ENCODE measurements at regions not wholly inside any gene's neighbourhood (a gene's known extent, or its start where the extent isn't known, plus 50 kb on each side); places are given as distances from the start of the nearest gene placed in this dataset.

- DNase-seq (ENCODE audit: low spot score) = no peak
These were observed 55.1 kb upstream of the RGS4 start for GRCh38 chr1:163013826-163014600.

DNA sequence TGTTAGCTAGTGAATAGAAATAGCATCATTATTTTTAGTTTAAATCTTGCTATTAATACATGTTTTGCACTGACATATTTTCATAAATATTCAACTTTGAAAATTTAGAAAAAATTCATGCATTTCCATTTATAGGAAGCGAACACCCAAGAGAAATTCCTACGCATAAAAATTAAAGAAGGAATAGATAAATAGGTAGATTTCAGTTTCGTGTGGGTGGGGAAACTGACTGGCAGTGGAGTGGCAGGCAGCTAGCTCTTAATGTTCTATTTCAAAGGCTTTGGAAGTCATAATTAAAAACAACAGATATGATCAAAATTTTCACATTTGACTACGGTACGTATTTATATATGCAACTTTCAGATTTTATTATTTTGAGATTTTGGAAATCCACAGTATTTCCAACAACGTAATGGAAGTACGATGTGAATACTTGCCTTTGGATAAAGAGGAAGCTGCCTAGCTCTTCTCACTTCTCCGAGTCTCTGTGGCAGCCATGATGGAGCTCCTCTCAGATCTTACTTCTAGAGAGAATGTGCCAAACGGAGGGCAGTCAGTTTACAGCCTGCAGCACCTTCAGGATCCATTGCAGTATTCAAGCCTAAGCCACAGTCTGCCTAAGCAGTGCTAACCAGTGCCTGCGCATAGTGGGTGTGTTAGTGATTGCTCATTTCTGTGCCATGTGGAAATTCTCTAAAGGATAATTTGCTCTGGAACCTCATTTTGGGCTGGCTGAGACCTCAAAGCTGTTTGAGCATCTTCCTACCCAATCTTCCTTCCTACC lies 62.9 kb upstream of the RGS4 start:
- DNase-seq (ENCODE audit: low spot score) = peak; percentile 59

DNA sequence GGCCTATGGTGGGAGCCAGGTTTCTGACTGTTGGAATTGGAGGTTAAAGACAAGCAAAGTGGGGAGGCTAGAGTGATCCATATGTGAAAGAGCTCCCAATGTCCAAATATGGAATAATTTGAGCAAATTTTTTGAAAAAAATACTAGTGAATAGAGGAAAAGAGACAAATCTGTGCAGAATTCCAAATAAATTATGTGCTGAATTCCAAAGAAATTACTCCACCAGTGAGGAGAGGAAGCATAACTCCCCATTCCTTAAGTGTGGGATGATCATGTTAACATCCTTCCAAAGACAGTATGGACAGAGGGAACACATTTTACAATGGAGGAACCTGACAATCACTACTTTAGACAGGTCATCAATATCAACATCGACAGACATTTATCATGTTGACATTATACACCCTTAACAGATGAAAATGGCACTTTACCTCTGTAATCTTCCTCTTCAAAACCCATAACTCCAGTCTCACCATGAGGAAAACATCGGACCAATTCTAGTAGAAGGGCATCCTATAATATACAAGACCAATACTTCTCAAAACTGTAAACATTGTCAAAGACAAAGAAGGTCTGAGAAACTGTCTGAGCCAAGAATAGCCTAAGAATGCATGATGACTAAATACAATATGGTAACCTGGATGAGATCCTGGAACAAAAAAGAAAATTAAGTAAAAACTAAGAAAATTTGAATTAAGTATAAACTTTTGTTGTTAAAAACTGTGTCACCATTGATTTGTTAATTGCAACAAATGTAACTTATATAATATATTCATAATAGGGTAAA lies 71.5 kb upstream of the RGS4 start:
- DNase-seq (ENCODE audit: low spot score) = no peak

GRCh38 chr1:162996261-162996660 lies 72.9 kb upstream of the RGS4 start:
- DNase-seq (ENCODE audit: low spot score) = no peak

DNA sequence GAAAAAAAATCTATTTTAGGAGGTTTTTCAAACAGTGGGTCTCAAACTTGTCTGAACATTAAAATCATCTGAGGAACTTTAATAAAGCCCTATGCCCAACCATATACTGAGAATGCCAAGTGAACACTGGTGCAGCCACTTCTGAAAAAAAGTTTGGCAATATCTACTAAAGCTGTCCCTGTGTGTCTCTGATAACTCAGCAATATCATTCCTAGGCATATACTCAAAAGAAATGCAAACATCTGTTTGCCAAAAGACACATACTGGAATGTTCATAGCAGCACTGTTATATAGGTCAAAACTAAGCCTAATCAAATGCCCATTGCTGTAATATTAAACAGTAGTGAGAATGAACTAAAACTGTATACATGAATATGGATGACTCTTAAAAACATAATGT lies 74.2 kb upstream of the RGS4 start:
- DNase-seq (ENCODE audit: low spot score) = no peak

DNA sequence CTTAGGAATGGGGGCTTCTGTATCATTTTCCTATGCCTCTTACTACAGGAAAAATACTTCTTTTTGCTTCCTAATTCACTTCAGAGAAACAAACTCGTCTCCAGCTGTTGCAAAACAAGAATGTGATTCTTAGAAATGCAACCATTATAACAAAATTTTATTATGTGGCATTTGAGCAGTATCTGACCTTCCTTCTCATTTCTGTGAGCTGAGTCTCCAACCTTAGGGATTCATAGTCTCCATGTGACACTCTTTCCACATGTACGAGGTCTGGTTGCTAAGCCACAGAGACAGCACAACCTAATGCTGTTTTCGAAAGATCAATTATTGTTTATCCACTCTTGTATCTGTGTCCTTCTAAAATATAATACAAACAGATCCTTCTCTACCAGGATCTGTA lies 75.3 kb upstream of the RGS4 start:
- DNase-seq (ENCODE audit: low spot score) = no peak

- DNase-seq (ENCODE audit: low spot score) = no peak
These were observed 76.2 kb upstream of the RGS4 start for GRCh38 chr1:162992945-162993344.

GRCh38 chr1:162991444-162991843 lies 77.7 kb upstream of the RGS4 start:
- no peak for DNase-seq (ENCODE audit: low spot score)

DNA sequence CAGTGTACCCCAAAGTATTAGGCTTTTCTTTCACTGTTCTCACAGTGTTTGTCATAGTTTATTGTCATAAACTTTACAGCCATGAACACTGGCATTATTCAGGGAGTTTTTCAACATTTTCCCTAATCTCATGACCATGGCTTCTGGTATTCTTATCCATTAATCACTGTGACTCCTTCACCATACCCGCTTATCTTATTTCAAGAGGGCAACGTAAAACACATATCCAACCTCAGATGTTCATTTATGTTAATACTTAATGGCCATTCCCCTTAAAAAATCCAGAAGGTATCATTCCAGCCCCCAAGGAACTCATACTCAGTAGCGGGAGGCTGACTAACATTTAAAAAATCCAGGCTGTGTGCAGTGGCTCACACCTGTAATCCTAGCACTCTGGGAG lies 78.5 kb upstream of the RGS4 start:
- no peak for DNase-seq (ENCODE audit: low spot score)

DNA sequence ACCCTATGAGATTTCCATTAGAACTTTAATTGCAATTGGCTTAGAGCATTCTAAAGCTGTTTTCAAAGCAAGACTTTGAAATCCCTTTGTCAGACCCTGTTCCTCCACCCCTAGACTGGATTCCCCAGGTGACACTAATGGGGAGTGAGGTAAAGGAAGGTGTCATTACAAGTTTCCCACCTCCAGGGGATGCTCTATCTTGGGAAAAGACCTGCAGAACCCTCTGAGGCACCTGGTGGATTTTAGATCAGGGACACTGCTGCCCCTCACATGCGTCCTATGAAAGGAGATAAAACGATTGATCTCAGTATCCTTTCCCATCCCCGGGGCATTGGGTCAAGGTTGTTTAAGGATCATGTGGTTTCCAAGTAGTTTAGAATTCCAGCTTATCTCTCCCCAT lies 80.3 kb upstream of the RGS4 start:
- no peak for DNase-seq (ENCODE audit: low spot score)

GRCh38 chr1:162987866-162988265 lies 81.3 kb upstream of the RGS4 start:
- no peak for DNase-seq (ENCODE audit: low spot score)

- no peak for DNase-seq (ENCODE audit: low spot score)
These were observed 83.2 kb upstream of the RGS4 start for GRCh38 chr1:162985816-162986435.

DNA sequence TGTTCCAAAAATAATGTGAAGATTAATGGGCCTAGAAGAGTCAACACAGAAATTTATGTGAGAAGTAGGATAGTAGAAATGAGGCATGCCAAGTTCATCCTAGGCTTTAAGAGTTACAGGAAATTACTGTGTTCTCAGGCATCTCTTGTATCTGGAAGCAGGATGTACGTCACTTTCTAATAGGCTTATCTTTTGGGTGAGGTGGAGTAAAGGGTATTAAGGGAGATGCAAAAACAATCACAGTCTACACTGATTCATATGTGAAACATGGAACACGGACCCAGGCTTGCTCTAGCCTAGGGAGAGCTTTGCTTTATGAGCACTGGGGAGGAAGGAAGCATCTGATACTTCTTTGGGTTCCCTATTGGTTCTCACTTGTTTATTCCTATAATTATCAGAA lies 84.5 kb upstream of the RGS4 start:
- DNase-seq (ENCODE audit: low spot score) = no peak

- DNase-seq (ENCODE audit: low spot score) = no peak
These were observed 85.3 kb upstream of the RGS4 start for GRCh38 chr1:162983671-162984425.

GRCh38 chr1:162982364-162982763 lies 86.8 kb upstream of the RGS4 start:
- no peak for DNase-seq (ENCODE audit: low spot score)

- DNase-seq (ENCODE audit: low spot score) = no peak
These were observed 91.1 kb upstream of the RGS4 start for GRCh38 chr1:162977944-162978568.

- DNase-seq (ENCODE audit: low spot score) = no peak
These were observed 92.5 kb upstream of the RGS4 start for GRCh38 chr1:162976628-162977027.

DNA sequence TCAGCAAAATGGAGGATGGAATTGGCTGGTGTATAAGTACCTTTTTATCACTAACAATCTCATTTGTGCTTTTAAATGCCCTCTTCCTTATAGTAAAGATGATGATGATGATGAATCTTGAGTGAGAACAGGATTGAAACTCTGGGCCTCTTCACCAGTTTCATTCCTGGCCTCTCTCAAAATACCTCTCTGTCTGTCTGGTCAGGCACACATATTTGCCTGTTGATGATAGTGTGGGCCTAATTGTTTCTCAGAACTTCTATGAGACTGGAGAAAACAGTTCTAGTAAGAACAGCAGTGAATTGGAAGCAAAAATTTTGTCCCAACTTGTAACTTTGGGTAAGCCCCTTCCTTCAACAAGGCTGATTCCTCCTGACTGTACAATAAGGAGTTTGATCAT lies 94.4 kb upstream of the RGS4 start:
- DNase-seq (ENCODE audit: low spot score) = no peak

- DNase-seq (ENCODE audit: low spot score) = no peak
These were observed 95.8 kb upstream of the RGS4 start for GRCh38 chr1:162973381-162973795.

DNA sequence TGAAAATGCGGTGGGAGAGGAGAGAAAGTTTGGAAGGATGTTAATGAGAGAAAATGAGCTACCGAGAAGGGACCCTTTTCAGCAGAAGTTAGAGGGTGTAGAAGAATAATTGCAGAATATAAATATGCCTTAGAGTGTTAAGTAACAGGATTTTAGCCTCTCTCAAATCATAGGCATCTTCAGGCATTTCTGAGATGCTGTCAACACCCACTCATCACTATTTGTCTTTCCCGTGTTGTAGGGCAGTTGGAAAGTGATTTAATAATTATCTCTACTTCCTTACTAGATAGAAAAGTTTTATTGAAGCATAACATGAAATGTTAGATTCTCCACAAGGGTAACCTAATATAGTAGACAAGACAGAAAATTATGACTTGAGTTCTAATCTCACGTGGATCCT lies 96.4 kb upstream of the RGS4 start:
- no peak for DNase-seq (ENCODE audit: low spot score)

DNA sequence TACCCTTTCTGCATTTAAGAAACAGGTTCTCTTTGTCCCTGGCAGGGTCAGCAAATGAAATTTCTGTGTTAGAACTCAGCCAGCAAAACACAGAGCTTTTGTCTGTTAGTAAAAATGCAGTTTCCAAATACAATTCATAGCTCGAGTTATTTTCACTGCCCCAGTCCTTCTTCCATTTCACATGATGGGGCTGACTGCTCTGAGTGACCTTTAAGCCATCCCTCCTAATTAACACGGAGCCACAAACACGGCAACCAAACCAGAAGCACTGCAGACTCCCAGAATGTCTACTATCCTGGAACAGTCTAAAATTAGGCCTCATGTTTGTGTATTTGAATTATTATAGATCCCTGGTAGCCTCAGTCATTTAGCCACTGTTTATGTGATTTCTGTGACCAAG lies 99.1 kb upstream of the RGS4 start:
- DNase-seq (ENCODE audit: low spot score) = no peak
